K562 (cell line): ENCODE measurements at regions not wholly inside any gene's neighbourhood (a gene's known extent, or its start where the extent isn't known, plus 50 kb on each side); places are given as distances from the start of the nearest gene placed in this dataset.

Experiments used
- ATAC-seq: fragments of 200-7000 bp; cut with Tn5 transposase; 3 replicates; pipeline ENCODE4 v1.9.1; 2020; ENCODE audit warnings: moderate library complexity
- BruUV-seq: library from RNA; stranded (reverse); fragments of 400-500 nt; replicated peaks from 2 replicates; lab custom pipeline; 2021; lab: Mats Ljungman, UMichigan
- CTCF ChIA-PET: fragments of 300-600 bp; formaldehyde crosslinking; extraction: SDS; loops from one replicate; lab custom pipeline; 2021; ENCODE audit warnings: low intra/inter-chr PET ratio; lab: Yijun Ruan, JAX
- POLR2A ChIA-PET: fragments of 300-600, 350-650 bp; sonication (Branson Sonifier 250); formaldehyde crosslinking; extraction: SDS; loops from one replicate; lab custom pipeline; 2021; ENCODE audit warnings: antibody characterized with exemption, inconsistent platforms; lab: Yijun Ruan, JAX
- DNase-seq, 4 experiments: peaks; one replicate each; pipeline versions ENCODE4 v3.0.0 to v3.0.0-alpha.2; 2011 to 2018; ENCODE audit warnings: low spot score in 3 of 4, mixed read lengths in 3 of 4; ENCODE audit errors: extremely low read depth in 1 of 4
- FAIRE-seq: peaks from 2 replicates; lab custom pipeline; 2011; peaks lifted over from hg19 to GRCh38; lab: Jason Lieb, UNC
- H2AFZ ChIP-seq: 2 replicates; pipeline ENCODE4 v1.6.0; 2011; ENCODE audit warnings: low read depth, low read length, control low read depth, inconsistent platforms
- H3K27ac ChIP-seq: fragments of 200-600 bp; 3 replicates; pipeline ENCODE4 v1.8.0; 2011; ENCODE audit warnings: low read depth, mild to moderate bottlenecking, control low read depth, inconsistent platforms, low read length, moderate library complexity, mixed read lengths; ENCODE audit errors: extremely low read depth
- H3K27me3 ChIP-seq, 2 experiments: fragments of 300-600 bp in 1 of 2; 2 replicates in 1 of 2; 3 replicates in 1 of 2; pipeline versions ENCODE4 v1.6.0 to v1.8.0; 2011; ENCODE audit warnings: inconsistent platforms in 2 of 2, low read length in 2 of 2, mild to moderate bottlenecking in 1 of 2, mixed read lengths in 1 of 2, moderate library complexity in 1 of 2; ENCODE audit not compliant: control insufficient read depth in 2 of 2, insufficient read depth in 2 of 2
- H3K36me3 ChIP-seq: fragments of 300-600 bp; 3 replicates; pipeline ENCODE4 v1.8.0; 2011; ENCODE audit warnings: mild to moderate bottlenecking, low read length, inconsistent platforms; ENCODE audit not compliant: control insufficient read depth, insufficient read depth
- H3K4me1 ChIP-seq, 2 experiments: fragments of 200-600 bp in 1 of 2; replicated peaks in 1 of 2; 2 replicates in 1 of 2; 3 replicates in 1 of 2; pipeline versions ENCODE4 v1.5.1 to v1.8.0; 2011; ENCODE audit warnings: inconsistent platforms in 2 of 2, low read length in 2 of 2, mild to moderate bottlenecking in 1 of 2, mixed read lengths in 1 of 2, moderate library complexity in 1 of 2; ENCODE audit not compliant: control insufficient read depth in 2 of 2, insufficient read depth in 2 of 2
- H3K4me2 ChIP-seq: 2 replicates; pipeline ENCODE4 v1.6.1; 2011; ENCODE audit warnings: low read length, control low read depth, inconsistent platforms, mixed read lengths; ENCODE audit not compliant: insufficient read depth
- H3K4me3 ChIP-seq: fragments of 200-600 bp; sonication (generic), shearing (Covaris generic); 2 replicates; pipeline ENCODE4 v1.5.1; 2016; ENCODE audit warnings: control low read depth, inconsistent platforms
- H3K79me2 ChIP-seq: fragments of 200-600 bp; 3 replicates; pipeline ENCODE4 v1.8.0; 2011; ENCODE audit warnings: low read length, inconsistent platforms; ENCODE audit not compliant: control insufficient read depth, insufficient read depth
- H3K9ac ChIP-seq, 2 experiments: 2 replicates each; pipeline versions ENCODE4 v1.6.0 to v1.6.1; 2011; ENCODE audit warnings: low read depth in 2 of 2, low read length in 2 of 2, control low read depth in 1 of 2, inconsistent platforms in 1 of 2, mild to moderate bottlenecking in 1 of 2, mixed read lengths in 1 of 2; ENCODE audit not compliant: insufficient read depth in 1 of 2
- H3K9me1 ChIP-seq: one replicate; pipeline ENCODE4 v1.6.0; 2011; ENCODE audit warnings: inconsistent platforms, mild to moderate bottlenecking, low read length, moderate library complexity; ENCODE audit not compliant: control insufficient read depth, insufficient read depth
- H3K9me3 ChIP-seq: replicated peaks from 2 replicates; pipeline ENCODE4 v1.5.1; 2011; ENCODE audit warnings: low read depth, low read length, inconsistent platforms; ENCODE audit not compliant: control insufficient read depth, insufficient read depth
- H4K20me1 ChIP-seq: replicated peaks from 2 replicates; pipeline ENCODE4 v1.6.1; 2011; ENCODE audit warnings: low read length, inconsistent platforms, mixed read lengths; ENCODE audit not compliant: control insufficient read depth, insufficient read depth
- ATF6 ChIP-seq: sonication (generic); formaldehyde crosslinking; IDR thresholded peaks from 2 replicates; pipeline ENCODE4 v1.4.0; 2020; ENCODE audit warnings: mild to moderate bottlenecking, missing genetic modification reagents
- DLX4 ChIP-seq: fragments of 250-450 bp; sonication (Bioruptor Pico); IDR thresholded peaks from 2 replicates; pipeline ENCODE4 v1.6.1; 2021; ENCODE audit warnings: mild to moderate bottlenecking
- HNRNPLL ChIP-seq: fragments of 200-400 bp; formaldehyde crosslinking; IDR thresholded peaks from 2 replicates; pipeline ENCODE4 v1.6.1; 2017; ENCODE audit warnings: low read length, low read depth, mild to moderate bottlenecking; ENCODE audit not compliant: poor library complexity, severe bottlenecking
- RFX5 ChIP-seq: IDR thresholded peaks from 2 replicates; pipeline ENCODE4 v1.6.1; 2011; ENCODE audit warnings: low read depth, mild to moderate bottlenecking, improper control_type of control experiment, low read length
- SREBF2 ChIP-seq: sonication (generic); formaldehyde crosslinking; IDR thresholded peaks from 2 replicates; pipeline ENCODE4 v1.4.0; 2020; ENCODE audit warnings: mild to moderate bottlenecking, missing genetic modification reagents
- SUPT5H ChIP-seq: fragments of 450-650 bp; IDR thresholded peaks from 2 replicates; pipeline ENCODE4 v1.6.1; 2016
- ZKSCAN1 ChIP-seq: fragments of 150-350 bp; IDR thresholded peaks from 2 replicates; pipeline ENCODE4 v1.6.1; 2016; ENCODE audit warnings: low read depth, low read length
- WGBS: fragments of 100-300 bp; shearing (Covaris generic); methylation state at CpG from one replicate; pipeline ENCODE4 v1.1.6; 2016; ENCODE audit warnings: low coverage, mixed read lengths; ENCODE audit not compliant: insufficient coverage; ENCODE audit errors: missing lambda C conversion rate; 5-methylcytosine and 5-hydroxymethylcytosine counted together
- in situ Hi-C: fragments of 300-500 bp; cut with MboI; formaldehyde crosslinking; loops from 4 replicates; pipeline ENCODE4 v1.15.0; 2018; ENCODE audit warnings: inconsistent platforms, mixed read lengths
- intact Hi-C: fragments of 100-400 bp; cut with micrococcal nuclease; formaldehyde crosslinking; loops from 2 replicates; pipeline ENCODE4 v1.14.2; 2022
- TF ChIP-seq, protein P1 (sequence below): fragments of 150-350 bp; IDR thresholded peaks from 2 replicates; pipeline ENCODE4 v1.6.1; 2014; ENCODE audit warnings: low read depth, mild to moderate bottlenecking, low read length, borderline replicate concordance
- TF ChIP-seq, protein P2 (sequence below): fragments of 250-450 bp; sonication (Bioruptor Pico); IDR thresholded peaks from 2 replicates; pipeline ENCODE4 v1.4.0; 2020; ENCODE audit warnings: mild to moderate bottlenecking, moderate library complexity, borderline replicate concordance

DNA sequence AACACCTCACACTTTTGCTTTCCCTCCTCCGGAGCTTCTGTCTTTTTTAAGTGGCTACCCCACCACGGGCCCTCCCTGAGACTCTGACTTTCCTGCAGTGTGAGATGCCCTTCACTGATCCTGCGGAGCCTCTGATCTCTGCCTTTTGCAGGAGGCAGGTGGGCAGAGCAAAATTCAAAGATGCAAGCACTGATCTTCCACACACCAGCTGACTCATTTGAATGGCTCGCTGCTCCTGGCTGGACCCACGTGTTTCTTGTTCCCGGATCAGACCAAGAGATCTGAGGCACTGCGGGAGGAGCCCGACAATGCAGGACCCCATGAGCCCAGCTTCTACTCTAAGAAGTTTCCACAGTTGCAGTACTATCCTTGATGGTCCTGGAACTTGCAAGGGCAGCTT, 1607.9 kb upstream of the TENM3 start:
- FAIRE-seq (no peak), DNase-seq (no peak), ATAC-seq (no peak)
- H3K4me2 ChIP-seq: no peak overlapping the region
- H3K9me3 ChIP-seq: no peaks in the 10 kb centered on the region
- POLR2A ChIA-PET: no interaction called here
- BruUV-seq: no TSS peak
- H4K20me1 ChIP-seq: no peaks in the 10 kb centered on the region
- TF ChIP-seq DLX4 (CRISPR knock-in tag): no peak
- TF ChIP-seq ZKSCAN1: no peak
- TF ChIP-seq, protein P1, sequence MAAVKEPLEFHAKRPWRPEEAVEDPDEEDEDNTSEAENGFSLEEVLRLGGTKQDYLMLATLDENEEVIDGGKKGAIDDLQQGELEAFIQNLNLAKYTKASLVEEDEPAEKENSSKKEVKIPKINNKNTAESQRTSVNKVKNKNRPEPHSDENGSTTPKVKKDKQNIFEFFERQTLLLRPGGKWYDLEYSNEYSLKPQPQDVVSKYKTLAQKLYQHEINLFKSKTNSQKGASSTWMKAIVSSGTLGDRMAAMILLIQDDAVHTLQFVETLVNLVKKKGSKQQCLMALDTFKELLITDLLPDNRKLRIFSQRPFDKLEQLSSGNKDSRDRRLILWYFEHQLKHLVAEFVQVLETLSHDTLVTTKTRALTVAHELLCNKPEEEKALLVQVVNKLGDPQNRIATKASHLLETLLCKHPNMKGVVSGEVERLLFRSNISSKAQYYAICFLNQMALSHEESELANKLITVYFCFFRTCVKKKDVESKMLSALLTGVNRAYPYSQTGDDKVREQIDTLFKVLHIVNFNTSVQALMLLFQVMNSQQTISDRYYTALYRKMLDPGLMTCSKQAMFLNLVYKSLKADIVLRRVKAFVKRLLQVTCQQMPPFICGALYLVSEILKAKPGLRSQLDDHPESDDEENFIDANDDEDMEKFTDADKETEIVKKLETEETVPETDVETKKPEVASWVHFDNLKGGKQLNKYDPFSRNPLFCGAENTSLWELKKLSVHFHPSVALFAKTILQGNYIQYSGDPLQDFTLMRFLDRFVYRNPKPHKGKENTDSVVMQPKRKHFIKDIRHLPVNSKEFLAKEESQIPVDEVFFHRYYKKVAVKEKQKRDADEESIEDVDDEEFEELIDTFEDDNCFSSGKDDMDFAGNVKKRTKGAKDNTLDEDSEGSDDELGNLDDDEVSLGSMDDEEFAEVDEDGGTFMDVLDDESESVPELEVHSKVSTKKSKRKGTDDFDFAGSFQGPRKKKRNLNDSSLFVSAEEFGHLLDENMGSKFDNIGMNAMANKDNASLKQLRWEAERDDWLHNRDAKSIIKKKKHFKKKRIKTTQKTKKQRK: no peak
- TF ChIP-seq HNRNPLL: no peak
- no peak for TF ChIP-seq SREBF2 (CRISPR knock-in tag)
- TF ChIP-seq ATF6 (CRISPR knock-in tag): no peak
- TF ChIP-seq RFX5: no peak
- TF ChIP-seq, protein P2, sequence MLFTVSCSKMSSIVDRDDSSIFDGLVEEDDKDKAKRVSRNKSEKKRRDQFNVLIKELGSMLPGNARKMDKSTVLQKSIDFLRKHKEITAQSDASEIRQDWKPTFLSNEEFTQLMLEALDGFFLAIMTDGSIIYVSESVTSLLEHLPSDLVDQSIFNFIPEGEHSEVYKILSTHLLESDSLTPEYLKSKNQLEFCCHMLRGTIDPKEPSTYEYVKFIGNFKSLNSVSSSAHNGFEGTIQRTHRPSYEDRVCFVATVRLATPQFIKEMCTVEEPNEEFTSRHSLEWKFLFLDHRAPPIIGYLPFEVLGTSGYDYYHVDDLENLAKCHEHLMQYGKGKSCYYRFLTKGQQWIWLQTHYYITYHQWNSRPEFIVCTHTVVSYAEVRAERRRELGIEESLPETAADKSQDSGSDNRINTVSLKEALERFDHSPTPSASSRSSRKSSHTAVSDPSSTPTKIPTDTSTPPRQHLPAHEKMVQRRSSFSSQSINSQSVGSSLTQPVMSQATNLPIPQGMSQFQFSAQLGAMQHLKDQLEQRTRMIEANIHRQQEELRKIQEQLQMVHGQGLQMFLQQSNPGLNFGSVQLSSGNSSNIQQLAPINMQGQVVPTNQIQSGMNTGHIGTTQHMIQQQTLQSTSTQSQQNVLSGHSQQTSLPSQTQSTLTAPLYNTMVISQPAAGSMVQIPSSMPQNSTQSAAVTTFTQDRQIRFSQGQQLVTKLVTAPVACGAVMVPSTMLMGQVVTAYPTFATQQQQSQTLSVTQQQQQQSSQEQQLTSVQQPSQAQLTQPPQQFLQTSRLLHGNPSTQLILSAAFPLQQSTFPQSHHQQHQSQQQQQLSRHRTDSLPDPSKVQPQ (CRISPR knock-in tag): no peak
- no peak for TF ChIP-seq SUPT5H
- H3K79me2 ChIP-seq: no peaks in the 10 kb centered on the region
- H3K9ac ChIP-seq: no peak overlapping the region
- intact Hi-C loops (no loop called here), in situ Hi-C loops (no loop called here)
- H2AFZ ChIP-seq: no peak overlapping the region
- no peaks in the 10 kb centered on the region for H3K4me1 ChIP-seq
- no peak overlapping the region for H3K27ac ChIP-seq
- no peaks in the 10 kb centered on the region for H3K9me1 ChIP-seq
- no peak overlapping the region for H3K4me3 ChIP-seq
- 4% methylated on average over 8 of the region's 8 CpGs for WGBS
- H3K36me3 ChIP-seq: no peaks in the 10 kb centered on the region
- no peaks in the 10 kb centered on the region for H3K27me3 ChIP-seq
- CTCF ChIA-PET: no interaction called here
